HCT116 (cell line): ENCODE measurements at regions not wholly inside any gene's neighbourhood (a gene's known extent, or its start where the extent isn't known, plus 50 kb on each side); places are given as distances from the start of the nearest gene placed in this dataset.

Experiments used
- ATAC-seq: fragments of 200-7000 bp; cut with Tn5 transposase; 2 replicates; pipeline ENCODE4 v1.9.1; 2020; ENCODE audit warnings: mild to moderate bottlenecking, moderate library complexity
- BruUV-seq: library from RNA; stranded (reverse); fragments of 400-500 nt; replicated peaks from 2 replicates; lab custom pipeline; 2021; lab: Mats Ljungman, UMichigan
- CTCF ChIA-PET: fragments of 300-600 bp; sonication (Branson Sonifier 250); formaldehyde crosslinking; loops from one replicate; lab custom pipeline; 2021; ENCODE audit warnings: antibody characterized with exemption; lab: Charles Lee
- POLR2A ChIA-PET: fragments of 300-600, 350-600 bp; sonication (Branson Sonifier 250); formaldehyde crosslinking; loops from one replicate; lab custom pipeline; 2021; ENCODE audit warnings: antibody characterized with exemption; lab: Charles Lee
- RAD21 ChIA-PET, 2 experiments: fragments of 300-600 bp; sonication (Branson Sonifier 250); formaldehyde crosslinking; loops; one replicate each; lab custom pipeline; 2023; ENCODE audit warnings: low total read pairs in 2 of 2; ENCODE audit not compliant: uncharacterized antibody in 2 of 2, unreplicated experiment in 2 of 2, low non-redundant PET in 1 of 2; lab: Charles Lee
- DNase-seq: peaks from one replicate; pipeline ENCODE4 v3.0.0-alpha.2; 2010; ENCODE audit warnings: low read depth, low spot score
- H2AFZ ChIP-seq: fragments of 200-600 bp; shearing (Covaris generic), sonication (generic); 2 replicates; pipeline ENCODE4 v1.6.1; 2017; ENCODE audit warnings: low read depth, mixed run types, mixed read lengths, antibody characterized with exemption, low read length; ENCODE audit not compliant: poor library complexity, severe bottlenecking
- H3K27ac ChIP-seq: 2 replicates; pipeline ENCODE4 v1.5.1; 2012; ENCODE audit warnings: low read depth, low read length
- H3K27me3 ChIP-seq: fragments of 200-600 bp; sonication (generic); 2 replicates; pipeline ENCODE4 v1.6.1; 2016; ENCODE audit warnings: mixed run types, low read length, mixed read lengths; ENCODE audit not compliant: insufficient read depth
- H3K36me3 ChIP-seq, 2 experiments: fragments of 200-500 bp in 1 of 2; fragments of 200-600 bp in 1 of 2; sonication (Bioruptor generic) in 1 of 2; sonication (generic) in 1 of 2; 2 replicates each; pipeline versions ENCODE4 v1.5.1 to v1.6.1; 2014 to 2016; ENCODE audit warnings: low read length in 2 of 2, inconsistent platforms in 1 of 2, mixed read lengths in 1 of 2, mixed run types in 1 of 2; ENCODE audit not compliant: insufficient read depth in 2 of 2, control insufficient read depth in 1 of 2
- H3K4me1 ChIP-seq, 2 experiments: fragments of 200-600 bp in 1 of 2; sonication (generic) in 1 of 2; 2 replicates each; pipeline versions ENCODE4 v1.5.1 to v1.6.1; 2012 to 2017; ENCODE audit warnings: low read length in 2 of 2, inconsistent platforms in 1 of 2, mild to moderate bottlenecking in 1 of 2, mixed read lengths in 1 of 2, mixed run types in 1 of 2, moderate library complexity in 1 of 2; ENCODE audit not compliant: insufficient read depth in 2 of 2, control insufficient read depth in 1 of 2
- H3K4me2 ChIP-seq: fragments of 200-600 bp; sonication (generic); 2 replicates; pipeline ENCODE4 v1.6.1; 2017; ENCODE audit warnings: mixed run types, low read length, mixed read lengths
- H3K4me3 ChIP-seq, 2 experiments: fragments of 200-600 bp in 1 of 2; sonication (generic) in 1 of 2; replicated peaks in 1 of 2; 2 replicates each; pipeline ENCODE4 v1.5.1; 2011 to 2016; ENCODE audit warnings: low read length in 2 of 2, control low read depth in 1 of 2, low read depth in 1 of 2, mild to moderate bottlenecking in 1 of 2, mixed read lengths in 1 of 2, mixed run types in 1 of 2
- H3K79me2 ChIP-seq: fragments of 200-600 bp; sonication (generic); 2 replicates; pipeline ENCODE4 v1.6.1; 2017; ENCODE audit warnings: mild to moderate bottlenecking, mixed run types, low read length, moderate library complexity, mixed read lengths; ENCODE audit not compliant: insufficient read depth
- H3K9ac ChIP-seq: fragments of 200-600 bp; sonication (generic); 2 replicates; pipeline ENCODE4 v1.6.1; 2016; ENCODE audit warnings: low read length, mixed read lengths
- H3K9me2 ChIP-seq: fragments of 200-600 bp; sonication (generic), shearing (Covaris generic); 2 replicates; pipeline ENCODE4 v1.6.1; 2017; ENCODE audit warnings: mixed run types, mild to moderate bottlenecking, moderate library complexity; ENCODE audit not compliant: insufficient read depth
- H3K9me3 ChIP-seq, 2 experiments: fragments of 200-500 bp in 1 of 2; fragments of 200-600 bp in 1 of 2; sonication (Bioruptor generic) in 1 of 2; sonication (generic) in 1 of 2; 2 replicates each; pipeline ENCODE4 v1.6.1; 2014 to 2017; ENCODE audit warnings: low read length in 2 of 2, mixed read lengths in 2 of 2, inconsistent platforms in 1 of 2, low read depth in 1 of 2, mild to moderate bottlenecking in 1 of 2, mixed run types in 1 of 2, moderate library complexity in 1 of 2; ENCODE audit not compliant: control insufficient read depth in 1 of 2, insufficient read depth in 1 of 2
- H4K20me1 ChIP-seq: fragments of 200-600 bp; sonication (generic), shearing (Covaris generic); 2 replicates; pipeline ENCODE4 v1.6.1; 2017; ENCODE audit warnings: mixed run types, mild to moderate bottlenecking, moderate library complexity; ENCODE audit not compliant: insufficient read depth
- CBX3 ChIP-seq: IDR thresholded peaks from 2 replicates; pipeline ENCODE4 v1.6.1; 2012; ENCODE audit warnings: low read depth
- CEBPB ChIP-seq: IDR thresholded peaks from 2 replicates; pipeline ENCODE4 v1.6.1; 2012; ENCODE audit warnings: low read depth
- EGR1 ChIP-seq: IDR thresholded peaks from 2 replicates; pipeline ENCODE4 v1.6.1; 2012; ENCODE audit warnings: low read depth
- ELF1 ChIP-seq: IDR thresholded peaks from 2 replicates; pipeline ENCODE4 v1.6.1; 2012; ENCODE audit warnings: low read depth, borderline replicate concordance
- EZH2 ChIP-seq: fragments of 200-600 bp; sonication (generic); IDR thresholded peaks from 2 replicates; pipeline ENCODE4 v1.6.1; 2017; ENCODE audit warnings: antibody characterized with exemption, mixed run types
- EZH2phosphoT487 ChIP-seq: fragments of 200-600 bp; IDR thresholded peaks from 2 replicates; pipeline ENCODE4 v1.6.1; 2018; ENCODE audit warnings: antibody characterized with exemption, borderline replicate concordance
- FOSL1 ChIP-seq: IDR thresholded peaks from 2 replicates; pipeline ENCODE4 v1.6.1; 2012; ENCODE audit warnings: low read depth
- POLR2AphosphoS5 ChIP-seq: IDR thresholded peaks from 2 replicates; pipeline ENCODE4 v1.6.1; 2011; ENCODE audit warnings: mild to moderate bottlenecking, low read depth, low read length, moderate library complexity
- RAD21 ChIP-seq: IDR thresholded peaks from 2 replicates; pipeline ENCODE4 v1.6.1; 2012; ENCODE audit warnings: low read depth, mild to moderate bottlenecking
- SIN3A ChIP-seq: IDR thresholded peaks from 2 replicates; pipeline ENCODE4 v1.6.1; 2012; ENCODE audit warnings: low read depth
- SP1 ChIP-seq: IDR thresholded peaks from 2 replicates; pipeline ENCODE4 v1.6.1; 2012; ENCODE audit warnings: low read depth
- SRF ChIP-seq: IDR thresholded peaks from 2 replicates; pipeline ENCODE4 v1.6.1; 2012; ENCODE audit warnings: low read depth
- ZFX ChIP-seq: fragments of 450-650 bp; IDR thresholded peaks from 2 replicates; pipeline ENCODE4 v1.6.1; 2017
- ZNF274 ChIP-seq: fragments of 200-500 bp; sonication (Bioruptor generic); IDR thresholded peaks from 2 replicates; pipeline ENCODE4 v1.6.1; 2014; ENCODE audit warnings: mild to moderate bottlenecking, low read depth, low read length, inconsistent platforms
- intact Hi-C: fragments of 100-400 bp; cut with micrococcal nuclease; formaldehyde crosslinking; loops from 2 replicates; pipeline ENCODE4 v1.10.0; 2022
- TF ChIP-seq, protein P1 (sequence below): IDR thresholded peaks from 2 replicates; pipeline ENCODE4 v1.6.1; 2012; ENCODE audit warnings: low read depth
- TF ChIP-seq, protein P2 (sequence below): IDR thresholded peaks from 2 replicates; pipeline ENCODE4 v1.6.1; 2012
- TF ChIP-seq, protein P3 (sequence below): IDR thresholded peaks from 2 replicates; pipeline ENCODE4 v1.6.1; 2012
- TF ChIP-seq, protein P4 (sequence below), 3 experiments: fragments of 200-600 bp in 1 of 3; sonication (generic) in 1 of 3; IDR thresholded peaks in 2 of 3; conservative IDR thresholded peaks in 1 of 3; 2 replicates each; pipeline ENCODE4 v1.5.1; 2012 to 2017; ENCODE audit warnings: low read depth in 2 of 3, low read length in 2 of 3, antibody characterized with exemption in 1 of 3, borderline replicate concordance in 1 of 3, control low read depth in 1 of 3, mild to moderate bottlenecking in 1 of 3, mixed read lengths in 1 of 3, mixed run types in 1 of 3, moderate library complexity in 1 of 3; ENCODE audit not compliant: insufficient read depth in 1 of 3

DNA sequence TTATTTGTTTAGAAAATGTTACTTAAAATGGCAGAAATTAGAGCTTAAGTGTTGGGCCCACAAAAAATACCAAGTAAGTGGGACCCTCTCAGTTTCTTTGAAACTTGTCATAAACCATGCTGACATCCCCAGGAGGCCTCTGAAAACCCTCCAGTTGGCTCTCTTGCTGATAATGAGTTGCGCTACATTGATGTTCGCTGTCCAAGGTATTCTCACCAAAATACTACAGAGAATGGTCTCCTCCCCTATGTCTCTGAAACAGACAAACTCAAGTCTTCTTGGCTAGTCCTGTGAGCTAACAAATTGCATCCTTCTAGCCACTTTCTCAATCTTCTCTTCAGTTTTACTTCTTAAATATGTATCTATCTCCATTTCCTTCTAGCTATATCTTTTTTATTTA, 669.4 kb downstream of the IRS1 start:
- RAD21 ChIA-PET = no interaction called here
- H3K27ac ChIP-seq = peak overlapping the region; percentile 93; the same call in 1 of the 2 replicates
- no peaks in the 10 kb centered on the region; the same call in 1 of the 2 replicates for H3K79me2 ChIP-seq
- H3K9me2 ChIP-seq = no peaks in the 10 kb centered on the region
- POLR2A ChIA-PET = no interaction called here
- H3K4me1 ChIP-seq = peaks cover 41 to 83% of the 10 kb centered on the region in 2 experiments
- TF ChIP-seq EGR1 = no peak
- TF ChIP-seq, protein P1, sequence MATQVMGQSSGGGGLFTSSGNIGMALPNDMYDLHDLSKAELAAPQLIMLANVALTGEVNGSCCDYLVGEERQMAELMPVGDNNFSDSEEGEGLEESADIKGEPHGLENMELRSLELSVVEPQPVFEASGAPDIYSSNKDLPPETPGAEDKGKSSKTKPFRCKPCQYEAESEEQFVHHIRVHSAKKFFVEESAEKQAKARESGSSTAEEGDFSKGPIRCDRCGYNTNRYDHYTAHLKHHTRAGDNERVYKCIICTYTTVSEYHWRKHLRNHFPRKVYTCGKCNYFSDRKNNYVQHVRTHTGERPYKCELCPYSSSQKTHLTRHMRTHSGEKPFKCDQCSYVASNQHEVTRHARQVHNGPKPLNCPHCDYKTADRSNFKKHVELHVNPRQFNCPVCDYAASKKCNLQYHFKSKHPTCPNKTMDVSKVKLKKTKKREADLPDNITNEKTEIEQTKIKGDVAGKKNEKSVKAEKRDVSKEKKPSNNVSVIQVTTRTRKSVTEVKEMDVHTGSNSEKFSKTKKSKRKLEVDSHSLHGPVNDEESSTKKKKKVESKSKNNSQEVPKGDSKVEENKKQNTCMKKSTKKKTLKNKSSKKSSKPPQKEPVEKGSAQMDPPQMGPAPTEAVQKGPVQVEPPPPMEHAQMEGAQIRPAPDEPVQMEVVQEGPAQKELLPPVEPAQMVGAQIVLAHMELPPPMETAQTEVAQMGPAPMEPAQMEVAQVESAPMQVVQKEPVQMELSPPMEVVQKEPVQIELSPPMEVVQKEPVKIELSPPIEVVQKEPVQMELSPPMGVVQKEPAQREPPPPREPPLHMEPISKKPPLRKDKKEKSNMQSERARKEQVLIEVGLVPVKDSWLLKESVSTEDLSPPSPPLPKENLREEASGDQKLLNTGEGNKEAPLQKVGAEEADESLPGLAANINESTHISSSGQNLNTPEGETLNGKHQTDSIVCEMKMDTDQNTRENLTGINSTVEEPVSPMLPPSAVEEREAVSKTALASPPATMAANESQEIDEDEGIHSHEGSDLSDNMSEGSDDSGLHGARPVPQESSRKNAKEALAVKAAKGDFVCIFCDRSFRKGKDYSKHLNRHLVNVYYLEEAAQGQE = peak; percentile 81
- BruUV-seq = no TSS peak
- H3K9ac ChIP-seq = no peak overlapping the region
- DNase-seq (no peak), ATAC-seq (no peak)
- no peak overlapping the region for H3K4me2 ChIP-seq
- H3K27me3 ChIP-seq = no peaks in the 10 kb centered on the region
- H3K36me3 ChIP-seq = no peaks in the 10 kb centered on the region; a peak in 1 of 4 replicates
- no peak overlapping the region for H3K4me3 ChIP-seq
- CTCF ChIA-PET = no interaction called here
- intact Hi-C loops = no loop called here
- H2AFZ ChIP-seq = no peak overlapping the region
- no peaks in the 10 kb centered on the region for H4K20me1 ChIP-seq
- H3K9me3 ChIP-seq = no peaks in the 10 kb centered on the region

DNA sequence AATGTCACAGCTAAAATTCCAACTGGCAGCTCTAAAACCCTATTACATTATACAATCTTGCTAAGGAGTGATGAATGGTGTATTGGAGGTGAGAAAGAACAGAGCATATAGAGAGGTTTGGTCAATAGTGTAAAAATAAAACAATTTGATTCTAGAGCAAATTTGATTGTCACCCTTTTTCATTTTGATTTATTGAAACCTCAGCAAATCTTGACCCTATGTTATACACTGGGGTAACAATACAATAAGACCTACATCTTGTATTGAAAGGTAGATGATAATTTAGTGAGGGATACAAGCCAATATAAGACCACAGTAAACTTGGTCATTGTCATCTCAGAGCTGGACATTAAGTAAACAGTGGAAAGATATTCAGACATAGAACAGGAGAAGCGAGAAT, 671.9 kb downstream of the IRS1 start:
- CTCF ChIA-PET = no interaction called here
- Histone ChIP-seq H4K20me1 (no peaks in the 10 kb centered on the region), H3K4me2 (no peak overlapping the region), H3K4me3 (no peak overlapping the region), H3K36me3 (no peaks in the 10 kb centered on the region; a peak in 1 of 4 replicates), H2AFZ (no peak overlapping the region), H3K4me1 (peaks cover 56 to 86% of the 10 kb centered on the region in 2 experiments), H3K79me2 (peaks cover 12% of the 10 kb centered on the region; the same call in 1 of the 2 replicates), H3K27ac (peak overlapping the region; percentile 95), H3K9me2 (no peaks in the 10 kb centered on the region), H3K9ac (0 out of 2 replicates have a peak overlapping the region, but pooled peaks have one; percentile 2), H3K9me3 (no peaks in the 10 kb centered on the region), H3K27me3 (no peaks in the 10 kb centered on the region)
- RAD21 ChIA-PET = no interaction called here
- DNase-seq = no peak
- POLR2A ChIA-PET = no interaction called here
- no peak for ATAC-seq
- intact Hi-C loops = loop anchor here (10.0 kb wide), 1 partner anchor 977 kb away; no protein-coding TSS in a partner anchor
- no TSS peak for BruUV-seq
- TF ChIP-seq EZH2phosphoT487 (no peak), SRF (no peak), SIN3A (no peak), POLR2AphosphoS5 (no peak), RAD21 (no peak), EZH2 (no peak), CBX3 (no peak), ELF1 (no peak), SP1 (no peak), FOSL1 (no peak), CEBPB (no peak), ZFX (no peak), ZNF274 (no peak)
- TF ChIP-seq, protein P2, sequence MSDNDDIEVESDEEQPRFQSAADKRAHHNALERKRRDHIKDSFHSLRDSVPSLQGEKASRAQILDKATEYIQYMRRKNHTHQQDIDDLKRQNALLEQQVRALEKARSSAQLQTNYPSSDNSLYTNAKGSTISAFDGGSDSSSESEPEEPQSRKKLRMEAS = no peak
- TF ChIP-seq, protein P3, sequence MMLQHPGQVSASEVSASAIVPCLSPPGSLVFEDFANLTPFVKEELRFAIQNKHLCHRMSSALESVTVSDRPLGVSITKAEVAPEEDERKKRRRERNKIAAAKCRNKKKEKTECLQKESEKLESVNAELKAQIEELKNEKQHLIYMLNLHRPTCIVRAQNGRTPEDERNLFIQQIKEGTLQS = no peak
- TF ChIP-seq, protein P4, sequence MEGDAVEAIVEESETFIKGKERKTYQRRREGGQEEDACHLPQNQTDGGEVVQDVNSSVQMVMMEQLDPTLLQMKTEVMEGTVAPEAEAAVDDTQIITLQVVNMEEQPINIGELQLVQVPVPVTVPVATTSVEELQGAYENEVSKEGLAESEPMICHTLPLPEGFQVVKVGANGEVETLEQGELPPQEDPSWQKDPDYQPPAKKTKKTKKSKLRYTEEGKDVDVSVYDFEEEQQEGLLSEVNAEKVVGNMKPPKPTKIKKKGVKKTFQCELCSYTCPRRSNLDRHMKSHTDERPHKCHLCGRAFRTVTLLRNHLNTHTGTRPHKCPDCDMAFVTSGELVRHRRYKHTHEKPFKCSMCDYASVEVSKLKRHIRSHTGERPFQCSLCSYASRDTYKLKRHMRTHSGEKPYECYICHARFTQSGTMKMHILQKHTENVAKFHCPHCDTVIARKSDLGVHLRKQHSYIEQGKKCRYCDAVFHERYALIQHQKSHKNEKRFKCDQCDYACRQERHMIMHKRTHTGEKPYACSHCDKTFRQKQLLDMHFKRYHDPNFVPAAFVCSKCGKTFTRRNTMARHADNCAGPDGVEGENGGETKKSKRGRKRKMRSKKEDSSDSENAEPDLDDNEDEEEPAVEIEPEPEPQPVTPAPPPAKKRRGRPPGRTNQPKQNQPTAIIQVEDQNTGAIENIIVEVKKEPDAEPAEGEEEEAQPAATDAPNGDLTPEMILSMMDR (IDR thresholded peaks at IDR 0.05 in 2 of 3, conservative IDR thresholded peaks at IDR 0.05 in 1 of 3; ENCODE audit: borderline replicate concordance in 1 of 3, insufficient read depth in 1 of 3, low read depth in 2 of 3, low read length in 2 of 3) = no peak
